A549 (cell line): ENCODE measurements at regions not wholly inside any gene's neighbourhood (a gene's known extent, or its start where the extent isn't known, plus 50 kb on each side); places are given as distances from the start of the nearest gene placed in this dataset.

ENCODE experiments used
- ATAC-seq, 2 experiments: fragments of 200-7000 bp in 1 of 2; fragments of >200 bp in 1 of 2; cut with Nextera tagmentation in 1 of 2; cut with Tn5 transposase in 1 of 2; 3 replicates each; pipeline versions ENCODE4 v1.8.0 to v1.9.1; 2018 to 2020; ENCODE audit warnings: mild to moderate bottlenecking in 1 of 2, moderate library complexity in 1 of 2
- CTCF ChIA-PET: fragments of 300-600 bp; sonication (Branson Sonifier 250); formaldehyde crosslinking; extraction: SDS; loops from one replicate; lab custom pipeline; 2021; ENCODE audit warnings: antibody characterized with exemption, inconsistent platforms; lab: Yijun Ruan, JAX
- POLR2A ChIA-PET: fragments of 350-600 bp; formaldehyde crosslinking; extraction: SDS; loops from one replicate; lab custom pipeline; 2021; ENCODE audit warnings: antibody characterized with exemption, inconsistent platforms; lab: Yijun Ruan, JAX
- DNase-seq, 2 experiments: peaks; one replicate each; pipeline versions ENCODE4 v3.0.0 to v3.0.0-alpha.2; 2011 to 2016; ENCODE audit warnings: low read depth in 1 of 2, low spot score in 1 of 2
- FAIRE-seq: peaks from 2 replicates; lab custom pipeline; 2011; peaks lifted over from hg19 to GRCh38; lab: Jason Lieb, UNC
- H3K27ac ChIP-seq, 2 experiments: fragments of >200 bp; sonication (Bioruptor Twin); formaldehyde crosslinking; 3 replicates each; pipeline ENCODE4 v1.5.1; 2016 to 2017
- H3K4me1 ChIP-seq: fragments of >200 bp; sonication (Bioruptor Twin); formaldehyde crosslinking; 3 replicates; pipeline ENCODE4 v1.6.1; 2016
- H3K4me2 ChIP-seq: fragments of >200 bp; sonication (Bioruptor Twin); formaldehyde crosslinking; 3 replicates; pipeline ENCODE4 v1.6.1; 2016
- H3K4me3 ChIP-seq: fragments of >200 bp; sonication (Bioruptor Twin); formaldehyde crosslinking; 3 replicates; pipeline ENCODE4 v1.5.1; 2016
- H3K9me3 ChIP-seq: fragments of >200 bp; sonication (Bioruptor Twin); formaldehyde crosslinking; 3 replicates; pipeline ENCODE4 v1.6.1; 2016
- BCL3 ChIP-seq: fragments of >200 bp; sonication (Bioruptor Twin); formaldehyde crosslinking; IDR thresholded peaks from 3 replicates; pipeline ENCODE4 v1.6.1; 2016
- CBX8 ChIP-seq: fragments of 200-600 bp; sonication (generic); IDR thresholded peaks from 2 replicates; pipeline ENCODE4 v1.6.1; 2016
- CHD2 ChIP-seq: fragments of 150-350 bp; IDR thresholded peaks from 2 replicates; pipeline ENCODE4 v1.6.1; 2014; ENCODE audit warnings: low read length; ENCODE audit not compliant: partially characterized antibody
- EHF ChIP-seq: fragments of 250-450 bp; sonication (Bioruptor Pico); IDR thresholded peaks from 2 replicates; pipeline ENCODE4 v1.5.0; 2020; ENCODE audit warnings: mild to moderate bottlenecking
- ESRRA ChIP-seq: fragments of 150-350 bp; IDR thresholded peaks from 2 replicates; pipeline ENCODE4 v1.6.1; 2014; ENCODE audit warnings: mild to moderate bottlenecking, low read length, borderline replicate concordance
- GATA3 ChIP-seq: IDR thresholded peaks from 2 replicates; pipeline ENCODE4 v1.6.1; 2012; ENCODE audit warnings: borderline replicate concordance
- HES2 ChIP-seq: fragments of >200 bp; sonication (Bioruptor Twin); formaldehyde crosslinking; IDR thresholded peaks from 2 replicates; pipeline ENCODE4 v1.6.1; 2016
- HEYL ChIP-seq: fragments of 250-450 bp; sonication (Bioruptor Pico); IDR thresholded peaks from 2 replicates; pipeline ENCODE4 v1.8.0; 2021; ENCODE audit warnings: mild to moderate bottlenecking, moderate library complexity
- HMGXB4 ChIP-seq: fragments of 250-450 bp; sonication (Bioruptor Pico); IDR thresholded peaks from 2 replicates; pipeline ENCODE4 v1.5.0; 2021; ENCODE audit warnings: mild to moderate bottlenecking, moderate library complexity, borderline replicate concordance
- HOXB5 ChIP-seq: fragments of 250-450 bp; sonication (Bioruptor Pico); IDR thresholded peaks from 2 replicates; pipeline ENCODE4 v1.5.0; 2020; ENCODE audit warnings: mild to moderate bottlenecking, moderate library complexity
- JUN ChIP-seq, 2 experiments: fragments of >200 bp; sonication (Bioruptor Twin); formaldehyde crosslinking; IDR thresholded peaks; 2 replicates in 1 of 2; 3 replicates in 1 of 2; pipeline ENCODE4 v1.6.1; 2016 to 2017
- JUNB ChIP-seq: fragments of >200 bp; sonication (Bioruptor Twin); formaldehyde crosslinking; IDR thresholded peaks from 2 replicates; pipeline ENCODE4 v1.6.1; 2016
- KDM1A ChIP-seq: fragments of 200-600 bp; sonication (generic); IDR thresholded peaks from 2 replicates; pipeline ENCODE4 v1.6.1; 2016; ENCODE audit warnings: low read depth, mild to moderate bottlenecking
- KDM5A ChIP-seq: fragments of 200-600 bp; sonication (generic); IDR thresholded peaks from 2 replicates; pipeline ENCODE4 v1.6.1; 2016; ENCODE audit warnings: antibody characterized with exemption, mild to moderate bottlenecking
- MAX ChIP-seq: IDR thresholded peaks from 2 replicates; pipeline ENCODE4 v1.6.1; 2012
- NFE2L2 ChIP-seq: fragments of 150-350 bp; conservative IDR thresholded peaks from 2 replicates; pipeline ENCODE4 v1.6.1; 2014; ENCODE audit warnings: low read length
- NPAS2 ChIP-seq: fragments of 250-450 bp; sonication (Bioruptor Pico); IDR thresholded peaks from 2 replicates; pipeline ENCODE4 v1.8.0; 2022; ENCODE audit warnings: mild to moderate bottlenecking, moderate library complexity, borderline replicate concordance
- NR3C1 ChIP-seq: fragments of >200 bp; sonication (Bioruptor Twin); formaldehyde crosslinking; IDR thresholded peaks from 3 replicates; pipeline ENCODE4 v1.6.1; 2017
- PBX3 ChIP-seq: IDR thresholded peaks from 2 replicates; pipeline ENCODE4 v1.6.1; 2012
- PHF8 ChIP-seq: fragments of 200-600 bp; sonication (generic); IDR thresholded peaks from 2 replicates; pipeline ENCODE4 v1.6.1; 2016; ENCODE audit warnings: low read depth, mild to moderate bottlenecking, antibody characterized with exemption, moderate library complexity, borderline replicate concordance
- POLR2AphosphoS2 ChIP-seq: conservative IDR thresholded peaks from 2 replicates; pipeline ENCODE4 v1.6.1; 2012; ENCODE audit warnings: low read length, improper control_type of control experiment, inconsistent platforms
- RCOR1 ChIP-seq: fragments of 150-350 bp; IDR thresholded peaks from 2 replicates; pipeline ENCODE4 v1.6.1; 2014; ENCODE audit warnings: antibody characterized with exemption, low read length, low read depth
- SREBF2 ChIP-seq: fragments of 450-650 bp; IDR thresholded peaks from 2 replicates; pipeline ENCODE4 v1.6.1; 2014; ENCODE audit warnings: mild to moderate bottlenecking, moderate library complexity
- ZC3H11A ChIP-seq: fragments of 450-650 bp; IDR thresholded peaks from 2 replicates; pipeline ENCODE4 v1.6.1; 2014; ENCODE audit warnings: antibody characterized with exemption, mild to moderate bottlenecking
- ZFP36 ChIP-seq: fragments of 450-650 bp; IDR thresholded peaks from 2 replicates; pipeline ENCODE4 v1.6.1; 2014; ENCODE audit warnings: borderline replicate concordance; ENCODE audit not compliant: partially characterized antibody
- WGBS: methylation state at CpG from one replicate; pipeline ENCODE4 v1.1.6; 2017; ENCODE audit errors: missing lambda C conversion rate; 5-methylcytosine and 5-hydroxymethylcytosine counted together

GRCh38 chrY:7261254-7261653, 349.7 kb upstream of the AMELY start:
- Histone ChIP-seq H3K4me1 (no peaks in the 10 kb centered on the region), H3K4me2 (no peak overlapping the region), H3K27ac (no peak overlapping the region), H3K9me3 (no peaks in the 10 kb centered on the region), H3K4me3 (no peak overlapping the region)
- FAIRE-seq (no peak), ATAC-seq (no peak), DNase-seq (no peak)
- WGBS = 70% methylated on average over 3 of the region's 6 CpGs
- POLR2A ChIA-PET = no interaction called here
- TF ChIP-seq SREBF2 = no peak
- no peak for TF ChIP-seq HEYL (CRISPR knock-in tag)
- no peak for TF ChIP-seq ESRRA
- TF ChIP-seq HMGXB4 = no peak
- no peak for TF ChIP-seq KDM5A
- TF ChIP-seq EHF (CRISPR knock-in tag) = no peak
- no peak for TF ChIP-seq HOXB5 (CRISPR knock-in tag)
- TF ChIP-seq NR3C1 = no peak
- TF ChIP-seq GATA3 = no peak
- no peak for TF ChIP-seq ZC3H11A
- no peak for TF ChIP-seq MAX
- no peak for TF ChIP-seq NPAS2 (CRISPR knock-in tag)
- CTCF ChIA-PET = no interaction called here

GRCh38 chrY:7240101-7240500, 328.5 kb upstream of the AMELY start:
- Histone ChIP-seq H3K4me1 (no peaks in the 10 kb centered on the region), H3K4me2 (no peak overlapping the region), H3K4me3 (no peak overlapping the region), H3K27ac (no peak overlapping the region), H3K9me3 (no peaks in the 10 kb centered on the region)
- ChIA-PET CTCF (no interaction called here), POLR2A (no interaction called here)
- 50% methylated on average over 1 of the region's 6 CpGs for WGBS
- FAIRE-seq = no peak
- ATAC-seq = no peak
- no peak for DNase-seq
- TF ChIP-seq PHF8 (no peak), JUNB (no peak), CHD2 (no peak), POLR2AphosphoS2 (no peak), BCL3 (no peak), PBX3 (no peak), JUN (IDR thresholded peaks at IDR 0.05) (no peak), HOXB5 (CRISPR knock-in tag) (no peak), KDM5A (no peak), GATA3 (no peak), MAX (no peak), HMGXB4 (no peak), NFE2L2 (no peak), RCOR1 (no peak), HES2 (no peak), CBX8 (no peak), ZFP36 (no peak), KDM1A (no peak)
- TF ChIP-seq, all 56 proteins: peak for 0
